HK-2 (cell line): ENCODE measurements at regions not wholly inside any gene's neighbourhood (a gene's known extent, or its start where the extent isn't known, plus 50 kb on each side); places are given as distances from the start of the nearest gene placed in this dataset.
"Not testable (repeated sequence)": the region's sequence is repeated elsewhere in the genome, so short reads cannot be mapped to it uniquely, and the experiment has no call there.

Source experiments
- DNase-seq: peaks from one replicate; pipeline ENCODE4 v3.0.0-alpha.2; 2018; ENCODE audit not compliant: unreplicated experiment

GRCh38 chr4:27075603-27076002, 215.0 kb downstream of the STIM2 start:
- DNase-seq = not testable (repeated sequence)

GRCh38 chr4:27078934-27079455, 218.4 kb downstream of the STIM2 start:
- DNase-seq = no peak

GRCh38 chr4:27081675-27082586, 221.3 kb downstream of the STIM2 start:
- DNase-seq = no peak

- no peak for DNase-seq
These were observed 222.1 kb downstream of the STIM2 start for GRCh38 chr4:27082776-27083175.

- DNase-seq = peak; percentile 19
These were observed 224.2 kb downstream of the STIM2 start for GRCh38 chr4:27084685-27085361.

- DNase-seq = no peak
These were observed 224.8 kb downstream of the STIM2 start for GRCh38 chr4:27085396-27085795.

GRCh38 chr4:27087306-27088045, 226.8 kb downstream of the STIM2 start:
- no peak for DNase-seq

- no peak for DNase-seq
These were observed 227.8 kb downstream of the STIM2 start for GRCh38 chr4:27088491-27088890.

GRCh38 chr4:27089186-27089585, 228.5 kb downstream of the STIM2 start:
- DNase-seq = no peak

GRCh38 chr4:27090406-27090805, 229.8 kb downstream of the STIM2 start:
- DNase-seq = no peak

GRCh38 chr4:27094224-27094623, 233.6 kb downstream of the STIM2 start:
- DNase-seq = no peak

GRCh38 chr4:27094783-27095182, 234.1 kb downstream of the STIM2 start:
- DNase-seq = no peak

GRCh38 chr4:27096142-27096824, 235.6 kb downstream of the STIM2 start:
- no peak for DNase-seq

- no peak for DNase-seq
These were observed 237.4 kb downstream of the STIM2 start for GRCh38 chr4:27098034-27098433.

- DNase-seq = no peak
These were observed 240.1 kb downstream of the STIM2 start for GRCh38 chr4:27100713-27101112.

GRCh38 chr4:27101126-27101525, 240.5 kb downstream of the STIM2 start:
- DNase-seq = no peak

GRCh38 chr4:27101561-27101960, 240.9 kb downstream of the STIM2 start:
- DNase-seq = no peak

- no peak for DNase-seq
These were observed 251.0 kb downstream of the STIM2 start for GRCh38 chr4:27111627-27112026.

GRCh38 chr4:27112587-27112986, 251.9 kb downstream of the STIM2 start:
- no peak for DNase-seq

GRCh38 chr4:27115221-27115620, 254.6 kb downstream of the STIM2 start:
- DNase-seq = no peak

GRCh38 chr4:27117453-27117852, 256.8 kb downstream of the STIM2 start:
- DNase-seq = no peak

GRCh38 chr4:27119239-27119638, 258.6 kb downstream of the STIM2 start:
- no peak for DNase-seq
